ENCODE measurements at regions not wholly inside any gene's neighbourhood (a gene's known extent, or its start where the extent isn't known, plus 50 kb on each side); places are given as distances from the start of the nearest gene placed in this dataset.

GRCh38 chr12:34218193-34219045 lies 196.1 kb downstream of the ALG10 start (continued):
- peak; percentile 35 for TF ChIP-seq ZNF687 (CRISPR knock-in tag; IDR thresholded peaks at IDR 0.05)
- peak; percentile 15 for TF ChIP-seq PTBP1 (IDR thresholded peaks at IDR 0.05; ENCODE audit: low read depth, low read length, poor library complexity, severe bottlenecking)
- TF ChIP-seq, protein P1, sequence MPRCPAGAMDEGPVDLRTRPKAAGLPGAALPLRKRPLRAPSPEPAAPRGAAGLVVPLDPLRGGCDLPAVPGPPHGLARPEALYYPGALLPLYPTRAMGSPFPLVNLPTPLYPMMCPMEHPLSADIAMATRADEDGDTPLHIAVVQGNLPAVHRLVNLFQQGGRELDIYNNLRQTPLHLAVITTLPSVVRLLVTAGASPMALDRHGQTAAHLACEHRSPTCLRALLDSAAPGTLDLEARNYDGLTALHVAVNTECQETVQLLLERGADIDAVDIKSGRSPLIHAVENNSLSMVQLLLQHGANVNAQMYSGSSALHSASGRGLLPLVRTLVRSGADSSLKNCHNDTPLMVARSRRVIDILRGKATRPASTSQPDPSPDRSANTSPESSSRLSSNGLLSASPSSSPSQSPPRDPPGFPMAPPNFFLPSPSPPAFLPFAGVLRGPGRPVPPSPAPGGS (CRISPR knock-in tag; IDR thresholded peaks at IDR 0.05): 0 out of 2 replicates have a peak, but pooled peaks have one; percentile 28
- TF ChIP-seq NR2C2 (CRISPR knock-in tag; IDR thresholded peaks at IDR 0.05; ENCODE audit: borderline replicate concordance): peak; percentile 54
- TF ChIP-seq CEBPG (CRISPR knock-in tag; IDR thresholded peaks at IDR 0.05): peak; percentile 6; the same call in 1 of the 2 replicates
- TF ChIP-seq IRF2 (CRISPR knock-in tag; IDR thresholded peaks at IDR 0.05): 0 out of 2 replicates have a peak, but pooled peaks have one; percentile 25
- TF ChIP-seq SALL1 (CRISPR knock-in tag; IDR thresholded peaks at IDR 0.05): peak; percentile 26; the same call in 1 of the 2 replicates
- TF ChIP-seq, protein P2, sequence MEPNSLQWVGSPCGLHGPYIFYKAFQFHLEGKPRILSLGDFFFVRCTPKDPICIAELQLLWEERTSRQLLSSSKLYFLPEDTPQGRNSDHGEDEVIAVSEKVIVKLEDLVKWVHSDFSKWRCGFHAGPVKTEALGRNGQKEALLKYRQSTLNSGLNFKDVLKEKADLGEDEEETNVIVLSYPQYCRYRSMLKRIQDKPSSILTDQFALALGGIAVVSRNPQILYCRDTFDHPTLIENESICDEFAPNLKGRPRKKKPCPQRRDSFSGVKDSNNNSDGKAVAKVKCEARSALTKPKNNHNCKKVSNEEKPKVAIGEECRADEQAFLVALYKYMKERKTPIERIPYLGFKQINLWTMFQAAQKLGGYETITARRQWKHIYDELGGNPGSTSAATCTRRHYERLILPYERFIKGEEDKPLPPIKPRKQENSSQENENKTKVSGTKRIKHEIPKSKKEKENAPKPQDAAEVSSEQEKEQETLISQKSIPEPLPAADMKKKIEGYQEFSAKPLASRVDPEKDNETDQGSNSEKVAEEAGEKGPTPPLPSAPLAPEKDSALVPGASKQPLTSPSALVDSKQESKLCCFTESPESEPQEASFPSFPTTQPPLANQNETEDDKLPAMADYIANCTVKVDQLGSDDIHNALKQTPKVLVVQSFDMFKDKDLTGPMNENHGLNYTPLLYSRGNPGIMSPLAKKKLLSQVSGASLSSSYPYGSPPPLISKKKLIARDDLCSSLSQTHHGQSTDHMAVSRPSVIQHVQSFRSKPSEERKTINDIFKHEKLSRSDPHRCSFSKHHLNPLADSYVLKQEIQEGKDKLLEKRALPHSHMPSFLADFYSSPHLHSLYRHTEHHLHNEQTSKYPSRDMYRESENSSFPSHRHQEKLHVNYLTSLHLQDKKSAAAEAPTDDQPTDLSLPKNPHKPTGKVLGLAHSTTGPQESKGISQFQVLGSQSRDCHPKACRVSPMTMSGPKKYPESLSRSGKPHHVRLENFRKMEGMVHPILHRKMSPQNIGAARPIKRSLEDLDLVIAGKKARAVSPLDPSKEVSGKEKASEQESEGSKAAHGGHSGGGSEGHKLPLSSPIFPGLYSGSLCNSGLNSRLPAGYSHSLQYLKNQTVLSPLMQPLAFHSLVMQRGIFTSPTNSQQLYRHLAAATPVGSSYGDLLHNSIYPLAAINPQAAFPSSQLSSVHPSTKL (CRISPR knock-in tag; IDR thresholded peaks at IDR 0.05): 0 out of 2 replicates have a peak, but pooled peaks have one; percentile 9
- peak; percentile 72 for TF ChIP-seq STAG1 (CRISPR knock-in tag; IDR thresholded peaks at IDR 0.05)
- TF ChIP-seq RAD21 (CRISPR knock-in tag; IDR thresholded peaks at IDR 0.05): peak; percentile 46; the same call in 1 of the 2 replicates
- peak; percentile 84 for TF ChIP-seq CTCF (CRISPR knock-in tag; IDR thresholded peaks at IDR 0.05)
- TF ChIP-seq CBX5 (CRISPR knock-in tag; IDR thresholded peaks at IDR 0.05; ENCODE audit: borderline replicate concordance): 0 out of 2 replicates have a peak, but pooled peaks have one; percentile 21
- 0 out of 2 replicates have a peak, but pooled peaks have one; percentile 62 for TF ChIP-seq ZNF33B (CRISPR knock-in tag; IDR thresholded peaks at IDR 0.05)
- TF ChIP-seq XRCC5 (optimal IDR thresholded peaks at IDR 0.05; ENCODE audit: low read length): peak; percentile 29
- TF ChIP-seq, protein P3, sequence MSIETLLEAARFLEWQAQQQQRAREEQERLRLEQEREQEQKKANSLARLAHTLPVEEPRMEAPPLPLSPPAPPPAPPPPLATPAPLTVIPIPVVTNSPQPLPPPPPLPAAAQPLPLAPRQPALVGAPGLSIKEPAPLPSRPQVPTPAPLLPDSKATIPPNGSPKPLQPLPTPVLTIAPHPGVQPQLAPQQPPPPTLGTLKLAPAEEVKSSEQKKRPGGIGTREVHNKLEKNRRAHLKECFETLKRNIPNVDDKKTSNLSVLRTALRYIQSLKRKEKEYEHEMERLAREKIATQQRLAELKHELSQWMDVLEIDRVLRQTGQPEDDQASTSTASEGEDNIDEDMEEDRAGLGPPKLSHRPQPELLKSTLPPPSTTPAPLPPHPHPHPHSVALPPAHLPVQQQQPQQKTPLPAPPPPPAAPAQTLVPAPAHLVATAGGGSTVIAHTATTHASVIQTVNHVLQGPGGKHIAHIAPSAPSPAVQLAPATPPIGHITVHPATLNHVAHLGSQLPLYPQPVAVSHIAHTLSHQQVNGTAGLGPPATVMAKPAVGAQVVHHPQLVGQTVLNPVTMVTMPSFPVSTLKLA (IDR thresholded peaks at IDR 0.05): no peak

Data from HepG2 (cell line).